H9 (cell line): ENCODE measurements at regions not wholly inside any gene's neighbourhood (a gene's known extent, or its start where the extent isn't known, plus 50 kb on each side); places are given as distances from the start of the nearest gene placed in this dataset.

Experiments used
- DNase-seq: peaks from one replicate; pipeline ENCODE4 v3.0.0-alpha.2; 2017
- H2AFZ ChIP-seq: one replicate; pipeline ENCODE4 v1.6.1; 2013; ENCODE audit warnings: mild to moderate bottlenecking, low read length, control low read depth, moderate library complexity
- H2AK5ac ChIP-seq: 2 replicates; pipeline ENCODE4 v1.6.1; 2013; ENCODE audit warnings: low read length, control low read depth, mixed read lengths; ENCODE audit not compliant: insufficient read length
- H2BK120ac ChIP-seq: one replicate; pipeline ENCODE4 v1.6.1; 2013; ENCODE audit warnings: low read depth, mild to moderate bottlenecking, low read length, control low read depth, inconsistent platforms; ENCODE audit not compliant: poor library complexity, severe bottlenecking
- H2BK12ac ChIP-seq: 2 replicates; pipeline ENCODE4 v1.6.1; 2013; ENCODE audit warnings: low read length, control low read depth, mixed read lengths, low read depth; ENCODE audit not compliant: insufficient read length
- H2BK15ac ChIP-seq: 2 replicates; pipeline ENCODE4 v1.6.1; 2013; ENCODE audit warnings: low read depth, low read length, control low read depth
- H2BK20ac ChIP-seq: one replicate; pipeline ENCODE4 v1.6.1; 2013; ENCODE audit warnings: low read depth, mild to moderate bottlenecking, low read length, control low read depth, inconsistent platforms; ENCODE audit not compliant: poor library complexity, severe bottlenecking
- H2BK5ac ChIP-seq: 2 replicates; pipeline ENCODE4 v1.6.1; 2013; ENCODE audit warnings: low read length, control low read depth, mixed read lengths; ENCODE audit not compliant: insufficient read length
- H3K14ac ChIP-seq: 2 replicates; pipeline ENCODE4 v1.6.1; 2013; ENCODE audit warnings: low read length, control low read depth; ENCODE audit not compliant: insufficient read depth
- H3K18ac ChIP-seq: 2 replicates; pipeline ENCODE4 v1.6.1; 2013; ENCODE audit warnings: low read depth, mild to moderate bottlenecking, mixed read lengths, low read length, control low read depth; ENCODE audit not compliant: insufficient read length
- H3K23ac ChIP-seq: 2 replicates; pipeline ENCODE4 v1.6.1; 2013; ENCODE audit warnings: low read length, control low read depth, mixed read lengths, low read depth; ENCODE audit not compliant: insufficient read length
- H3K23me2 ChIP-seq: 2 replicates; pipeline ENCODE4 v1.6.1; 2013; ENCODE audit warnings: low read depth, mild to moderate bottlenecking, mixed read lengths, low read length, control low read depth; ENCODE audit not compliant: insufficient read length, poor library complexity, severe bottlenecking
- H3K27ac ChIP-seq: 2 replicates; pipeline ENCODE4 v1.5.1; 2013; ENCODE audit warnings: low read length, control low read depth, mixed read lengths, low read depth; ENCODE audit not compliant: insufficient read length
- H3K27me3 ChIP-seq: 2 replicates; pipeline ENCODE4 v1.6.1; 2013; ENCODE audit warnings: low read length, control low read depth, inconsistent platforms; ENCODE audit not compliant: insufficient read depth
- H3K4ac ChIP-seq: 2 replicates; pipeline ENCODE4 v1.6.1; 2013; ENCODE audit warnings: low read depth, mild to moderate bottlenecking, control low read depth, inconsistent platforms, low read length, moderate library complexity
- H3K4me1 ChIP-seq: 2 replicates; pipeline ENCODE4 v1.6.1; 2013; ENCODE audit warnings: low read length, control low read depth, inconsistent platforms; ENCODE audit not compliant: insufficient read depth
- H3K4me2 ChIP-seq: 2 replicates; pipeline ENCODE4 v1.6.1; 2013; ENCODE audit warnings: low read length, control low read depth, mixed read lengths; ENCODE audit not compliant: insufficient read length, insufficient read depth
- H3K56ac ChIP-seq: 2 replicates; pipeline ENCODE4 v1.6.1; 2013; ENCODE audit warnings: low read depth, mild to moderate bottlenecking, mixed read lengths, low read length, control low read depth; ENCODE audit not compliant: insufficient read length
- H3K79me1 ChIP-seq: 2 replicates; pipeline ENCODE4 v1.6.1; 2013; ENCODE audit warnings: low read depth, mild to moderate bottlenecking, moderate library complexity, low read length, control low read depth, inconsistent platforms; ENCODE audit not compliant: insufficient read depth, poor library complexity, severe bottlenecking
- H3K79me2 ChIP-seq: 2 replicates; pipeline ENCODE4 v1.6.1; 2013; ENCODE audit warnings: low read length, control low read depth, inconsistent platforms; ENCODE audit not compliant: insufficient read depth
- H3K9ac ChIP-seq: 2 replicates; pipeline ENCODE4 v1.6.1; 2013; ENCODE audit warnings: low read length, control low read depth, mixed read lengths; ENCODE audit not compliant: insufficient read length; ENCODE audit errors: extremely low read depth
- H3K9me3 ChIP-seq: one replicate; pipeline ENCODE4 v1.6.1; 2013; ENCODE audit warnings: low read depth, low read length, inconsistent platforms; ENCODE audit not compliant: control insufficient read depth
- H3T11ph ChIP-seq: one replicate; pipeline ENCODE4 v1.6.1; 2013; ENCODE audit warnings: mild to moderate bottlenecking, low read length, control low read depth, inconsistent platforms
- H4K20me1 ChIP-seq: one replicate; pipeline ENCODE4 v1.6.1; 2013; ENCODE audit not compliant: control insufficient read depth, insufficient read length, insufficient read depth
- H4K5ac ChIP-seq: 2 replicates; pipeline ENCODE4 v1.6.1; 2013; ENCODE audit warnings: low read depth, mild to moderate bottlenecking, mixed read lengths, low read length, control low read depth; ENCODE audit not compliant: insufficient read length
- H4K8ac ChIP-seq: replicated peaks from 2 replicates; pipeline ENCODE4 v1.6.1; 2013; ENCODE audit warnings: low read length, control low read depth, mixed read lengths, low read depth; ENCODE audit not compliant: insufficient read length
- H4K91ac ChIP-seq: 2 replicates; pipeline ENCODE4 v1.6.1; 2013; ENCODE audit warnings: low read depth, mild to moderate bottlenecking, moderate library complexity, mixed read lengths, low read length, control low read depth; ENCODE audit not compliant: insufficient read length
- H3K27ac Mint-ChIP-seq, 3 experiments: 2 replicates in 2 of 3; 3 replicates in 1 of 3; pipeline ENCODE4 v1.8.0; 2020 to 2021; ENCODE audit warnings: mixed read lengths in 3 of 3, mild to moderate bottlenecking in 1 of 3, moderate library complexity in 1 of 3
- H3K27me3 Mint-ChIP-seq: 2 replicates; pipeline ENCODE4 v1.8.0; 2021; ENCODE audit warnings: low read depth, mild to moderate bottlenecking, moderate library complexity, mixed read lengths
- H3K36me3 Mint-ChIP-seq, 3 experiments: 2 replicates in 2 of 3; 3 replicates in 1 of 3; pipeline ENCODE4 v1.8.0; 2020 to 2021; ENCODE audit warnings: low read depth in 3 of 3, mixed read lengths in 3 of 3; ENCODE audit not compliant: insufficient read depth in 1 of 3
- H3K4me1 Mint-ChIP-seq, 2 experiments: 2 replicates each; pipeline ENCODE4 v1.8.0; 2020; ENCODE audit warnings: mixed read lengths in 2 of 2
- H3K4me3 Mint-ChIP-seq, 2 experiments: 2 replicates in 1 of 2; 3 replicates in 1 of 2; pipeline ENCODE4 v1.8.0; 2020 to 2021; ENCODE audit warnings: mild to moderate bottlenecking in 2 of 2, mixed read lengths in 2 of 2, moderate library complexity in 1 of 2
- H3K9me3 Mint-ChIP-seq, 2 experiments: 2 replicates in 1 of 2; 3 replicates in 1 of 2; pipeline ENCODE4 v1.8.0; 2020; ENCODE audit warnings: mild to moderate bottlenecking in 2 of 2, mixed read lengths in 2 of 2, moderate library complexity in 1 of 2
- WGBS: extraction: QIAGEN DNeasy Blood & Tissue Kit; methylation state at CpG from one replicate; pipeline ENCODE4 v1.1.7; 2013; ENCODE audit warnings: missing lambda C conversion rate, low lambda C conversion rate, mixed read lengths; ENCODE audit not compliant: insufficient read length; ENCODE audit errors: extremely low coverage; 5-methylcytosine and 5-hydroxymethylcytosine counted together
- TF ChIP-seq, protein P1 (sequence below): fragments of 200-600 bp; sonication (generic); conservative IDR thresholded peaks from 3 replicates; pipeline ENCODE4 v1.8.0; 2021; ENCODE audit warnings: antibody characterized with exemption, mild to moderate bottlenecking

DNA sequence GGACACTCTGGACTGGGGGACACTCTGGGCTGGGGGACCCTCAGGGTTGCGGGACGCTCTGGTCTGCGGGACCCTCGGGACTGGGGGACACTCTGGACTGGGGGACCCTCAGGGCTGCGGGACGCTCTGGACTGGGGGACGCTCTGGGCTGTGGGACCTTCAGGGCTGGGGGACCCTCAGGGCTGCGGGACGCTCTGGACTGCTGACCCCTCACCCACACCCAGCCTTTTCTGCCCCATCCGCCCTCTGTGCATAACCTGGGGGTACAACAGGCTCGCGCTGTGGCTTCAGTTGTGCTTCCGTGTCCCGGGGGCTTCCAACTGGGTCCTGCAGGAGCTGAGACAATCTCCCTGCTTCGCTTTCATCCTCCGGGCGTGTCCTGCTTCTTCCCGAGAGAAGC, 766.0 kb downstream of the TRIML1 start:
- WGBS, result no CpG with 5 or more reads among the region's 18 CpGs
- no peaks in the 10 kb centered on the region for H3K27me3 Mint-ChIP-seq
- Histone ChIP-seq H4K8ac (no peak overlapping the region), H2BK120ac (no peak overlapping the region), H3K9me3 (no peaks in the 10 kb centered on the region), H4K20me1 (no peaks in the 10 kb centered on the region), H3K4me2 (no peak overlapping the region), H3K27ac (no peak overlapping the region), H3T11ph (no peak overlapping the region), H3K79me1 (no peaks in the 10 kb centered on the region), H2BK15ac (no peak overlapping the region), H3K23me2 (no peaks in the 10 kb centered on the region), H3K9ac (no peak overlapping the region), H3K27me3 (no peaks in the 10 kb centered on the region), H3K14ac (no peak overlapping the region), H4K5ac (no peak overlapping the region), H3K23ac (no peak overlapping the region), H3K4ac (no peak overlapping the region), H2BK12ac (no peak overlapping the region), H3K79me2 (no peaks in the 10 kb centered on the region), H3K56ac (no peak overlapping the region), H4K91ac (no peak overlapping the region), H2BK20ac (no peak overlapping the region), H3K18ac (no peak overlapping the region), H2AFZ (no peak overlapping the region), H2BK5ac (no peak overlapping the region), H3K4me1 (no peaks in the 10 kb centered on the region), H2AK5ac (no peak overlapping the region)
- peaks cover 9 to 12% of the 10 kb centered on the region in 2 experiments for H3K9me3 Mint-ChIP-seq
- H3K36me3 Mint-ChIP-seq, result peaks cover 0 to 16% (median 5%) of the 10 kb centered on the region in 3 experiments; a peak in 4 of 7 replicates
- H3K4me3 Mint-ChIP-seq, result no peak overlapping the region
- peaks cover 0 to 4% of the 10 kb centered on the region in 2 experiments; a peak in 1 of 4 replicates for H3K4me1 Mint-ChIP-seq
- DNase-seq, result no peak
- TF ChIP-seq, protein P1, sequence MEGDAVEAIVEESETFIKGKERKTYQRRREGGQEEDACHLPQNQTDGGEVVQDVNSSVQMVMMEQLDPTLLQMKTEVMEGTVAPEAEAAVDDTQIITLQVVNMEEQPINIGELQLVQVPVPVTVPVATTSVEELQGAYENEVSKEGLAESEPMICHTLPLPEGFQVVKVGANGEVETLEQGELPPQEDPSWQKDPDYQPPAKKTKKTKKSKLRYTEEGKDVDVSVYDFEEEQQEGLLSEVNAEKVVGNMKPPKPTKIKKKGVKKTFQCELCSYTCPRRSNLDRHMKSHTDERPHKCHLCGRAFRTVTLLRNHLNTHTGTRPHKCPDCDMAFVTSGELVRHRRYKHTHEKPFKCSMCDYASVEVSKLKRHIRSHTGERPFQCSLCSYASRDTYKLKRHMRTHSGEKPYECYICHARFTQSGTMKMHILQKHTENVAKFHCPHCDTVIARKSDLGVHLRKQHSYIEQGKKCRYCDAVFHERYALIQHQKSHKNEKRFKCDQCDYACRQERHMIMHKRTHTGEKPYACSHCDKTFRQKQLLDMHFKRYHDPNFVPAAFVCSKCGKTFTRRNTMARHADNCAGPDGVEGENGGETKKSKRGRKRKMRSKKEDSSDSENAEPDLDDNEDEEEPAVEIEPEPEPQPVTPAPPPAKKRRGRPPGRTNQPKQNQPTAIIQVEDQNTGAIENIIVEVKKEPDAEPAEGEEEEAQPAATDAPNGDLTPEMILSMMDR, result no peak
- H3K27ac Mint-ChIP-seq, result no peak overlapping the region
